ENCODE measurements at regions not wholly inside any gene's neighbourhood (a gene's known extent, or its start where the extent isn't known, plus 50 kb on each side); places are given as distances from the start of the nearest gene placed in this dataset.

GRCh38 chr1:90650401-90650800 lies 66.7 kb downstream of the BARHL2 start:
- H3K36me3 ChIP-seq (ENCODE audit: control insufficient read depth, insufficient read depth, low read length): no peaks in the 10 kb centered on the region
- no peak overlapping the region for H3K27ac ChIP-seq (ENCODE audit: low read depth, low read length)
- H3K9ac ChIP-seq (ENCODE audit: low read length): no peak overlapping the region
- H3K27me3 ChIP-seq (ENCODE audit: control insufficient read depth, insufficient read depth, low read length): no peaks in the 10 kb centered on the region
- no peak overlapping the region for H3K4me3 ChIP-seq (ENCODE audit: low read depth, low read length)
- H3K9me3 ChIP-seq (ENCODE audit: control insufficient read depth, insufficient read depth, low read depth, low read length): no peaks in the 10 kb centered on the region
- H3K4me1 ChIP-seq (ENCODE audit: control insufficient read depth, insufficient read depth, low read length): no peaks in the 10 kb centered on the region

- Histone ChIP-seq H3K9me3 (ENCODE audit: control insufficient read depth, insufficient read depth, low read depth, low read length) (no peaks in the 10 kb centered on the region), H3K4me1 (ENCODE audit: control insufficient read depth, insufficient read depth, low read length) (no peaks in the 10 kb centered on the region), H3K9ac (ENCODE audit: low read length) (no peak overlapping the region), H3K36me3 (ENCODE audit: control insufficient read depth, insufficient read depth, low read length) (no peaks in the 10 kb centered on the region), H3K27ac (ENCODE audit: low read depth, low read length) (no peak overlapping the region), H3K4me3 (ENCODE audit: low read depth, low read length) (no peak overlapping the region), H3K27me3 (ENCODE audit: control insufficient read depth, insufficient read depth, low read length) (no peaks in the 10 kb centered on the region)
These were observed 76.8 kb downstream of the BARHL2 start for GRCh38 chr1:90640325-90640724.

GRCh38 chr1:90622666-90623065 lies 94.4 kb downstream of the BARHL2 start:
- Histone ChIP-seq H3K9me3 (ENCODE audit: control insufficient read depth, insufficient read depth, low read depth, low read length) (no peaks in the 10 kb centered on the region), H3K9ac (ENCODE audit: low read length) (no peak overlapping the region), H3K27ac (ENCODE audit: low read depth, low read length) (no peak overlapping the region), H3K4me3 (ENCODE audit: low read depth, low read length) (no peak overlapping the region), H3K4me1 (ENCODE audit: control insufficient read depth, insufficient read depth, low read length) (peaks cover 4% of the 10 kb centered on the region; the same call in 1 of the 2 replicates), H3K36me3 (ENCODE audit: control insufficient read depth, insufficient read depth, low read length) (no peaks in the 10 kb centered on the region), H3K27me3 (ENCODE audit: control insufficient read depth, insufficient read depth, low read length) (no peaks in the 10 kb centered on the region)

- no peak overlapping the region for H3K27ac ChIP-seq (ENCODE audit: low read depth, low read length)
- peaks cover 4% of the 10 kb centered on the region; the same call in 1 of the 2 replicates for H3K4me1 ChIP-seq (ENCODE audit: control insufficient read depth, insufficient read depth, low read length)
- no peaks in the 10 kb centered on the region for H3K9me3 ChIP-seq (ENCODE audit: control insufficient read depth, insufficient read depth, low read depth, low read length)
- H3K27me3 ChIP-seq (ENCODE audit: control insufficient read depth, insufficient read depth, low read length): no peaks in the 10 kb centered on the region
- no peak overlapping the region for H3K4me3 ChIP-seq (ENCODE audit: low read depth, low read length)
- no peak overlapping the region for H3K9ac ChIP-seq (ENCODE audit: low read length)
- H3K36me3 ChIP-seq (ENCODE audit: control insufficient read depth, insufficient read depth, low read length): no peaks in the 10 kb centered on the region
These were observed 95.1 kb downstream of the BARHL2 start for GRCh38 chr1:90621986-90622385.

- H3K27ac ChIP-seq (ENCODE audit: low read depth, low read length): no peak overlapping the region
- no peaks in the 10 kb centered on the region for H3K9me3 ChIP-seq (ENCODE audit: control insufficient read depth, insufficient read depth, low read depth, low read length)
- no peaks in the 10 kb centered on the region for H3K36me3 ChIP-seq (ENCODE audit: control insufficient read depth, insufficient read depth, low read length)
- H3K4me1 ChIP-seq (ENCODE audit: control insufficient read depth, insufficient read depth, low read length): peaks cover 11% of the 10 kb centered on the region
- H3K4me3 ChIP-seq (ENCODE audit: low read depth, low read length): no peak overlapping the region
- H3K9ac ChIP-seq (ENCODE audit: low read length): no peak overlapping the region
- no peaks in the 10 kb centered on the region for H3K27me3 ChIP-seq (ENCODE audit: control insufficient read depth, insufficient read depth, low read length)
These were observed 100.7 kb downstream of the BARHL2 start for GRCh38 chr1:90616395-90616794.

- Histone ChIP-seq H3K9ac (ENCODE audit: low read length) (no peak overlapping the region), H3K4me3 (ENCODE audit: low read depth, low read length) (no peak overlapping the region), H3K36me3 (ENCODE audit: control insufficient read depth, insufficient read depth, low read length) (no peaks in the 10 kb centered on the region), H3K9me3 (ENCODE audit: control insufficient read depth, insufficient read depth, low read depth, low read length) (no peaks in the 10 kb centered on the region), H3K4me1 (ENCODE audit: control insufficient read depth, insufficient read depth, low read length) (peaks cover 8% of the 10 kb centered on the region; the same call in 1 of the 2 replicates), H3K27me3 (ENCODE audit: control insufficient read depth, insufficient read depth, low read length) (no peaks in the 10 kb centered on the region), H3K27ac (ENCODE audit: low read depth, low read length) (no peak overlapping the region)
These were observed 102.2 kb downstream of the BARHL2 start for GRCh38 chr1:90614872-90615271.

GRCh38 chr1:90613371-90613770 lies 103.7 kb downstream of the BARHL2 start:
- H3K9ac ChIP-seq (ENCODE audit: low read length): no peak overlapping the region
- no peaks in the 10 kb centered on the region for H3K9me3 ChIP-seq (ENCODE audit: control insufficient read depth, insufficient read depth, low read depth, low read length)
- H3K27me3 ChIP-seq (ENCODE audit: control insufficient read depth, insufficient read depth, low read length): no peaks in the 10 kb centered on the region
- no peak overlapping the region for H3K27ac ChIP-seq (ENCODE audit: low read depth, low read length)
- no peak overlapping the region for H3K4me3 ChIP-seq (ENCODE audit: low read depth, low read length)
- peaks cover 8% of the 10 kb centered on the region; the same call in 1 of the 2 replicates for H3K4me1 ChIP-seq (ENCODE audit: control insufficient read depth, insufficient read depth, low read length)
- H3K36me3 ChIP-seq (ENCODE audit: control insufficient read depth, insufficient read depth, low read length): no peaks in the 10 kb centered on the region

GRCh38 chr1:90612033-90612432 lies 105.1 kb downstream of the BARHL2 start:
- H3K4me1 ChIP-seq (ENCODE audit: control insufficient read depth, insufficient read depth, low read length): peaks cover 8% of the 10 kb centered on the region; the same call in 1 of the 2 replicates
- H3K27ac ChIP-seq (ENCODE audit: low read depth, low read length): no peak overlapping the region
- H3K27me3 ChIP-seq (ENCODE audit: control insufficient read depth, insufficient read depth, low read length): no peaks in the 10 kb centered on the region
- no peak overlapping the region for H3K4me3 ChIP-seq (ENCODE audit: low read depth, low read length)
- H3K9ac ChIP-seq (ENCODE audit: low read length): no peak overlapping the region
- H3K9me3 ChIP-seq (ENCODE audit: control insufficient read depth, insufficient read depth, low read depth, low read length): no peaks in the 10 kb centered on the region
- H3K36me3 ChIP-seq (ENCODE audit: control insufficient read depth, insufficient read depth, low read length): no peaks in the 10 kb centered on the region

GRCh38 chr1:90607736-90608135 lies 109.4 kb downstream of the BARHL2 start:
- no peaks in the 10 kb centered on the region for H3K36me3 ChIP-seq (ENCODE audit: control insufficient read depth, insufficient read depth, low read length)
- no peaks in the 10 kb centered on the region for H3K9me3 ChIP-seq (ENCODE audit: control insufficient read depth, insufficient read depth, low read depth, low read length)
- H3K27ac ChIP-seq (ENCODE audit: low read depth, low read length): no peak overlapping the region
- H3K9ac ChIP-seq (ENCODE audit: low read length): no peak overlapping the region
- H3K4me1 ChIP-seq (ENCODE audit: control insufficient read depth, insufficient read depth, low read length): no peaks in the 10 kb centered on the region
- H3K4me3 ChIP-seq (ENCODE audit: low read depth, low read length): no peak overlapping the region
- no peaks in the 10 kb centered on the region for H3K27me3 ChIP-seq (ENCODE audit: control insufficient read depth, insufficient read depth, low read length)

- no peaks in the 10 kb centered on the region for H3K27me3 ChIP-seq (ENCODE audit: control insufficient read depth, insufficient read depth, low read length)
- H3K36me3 ChIP-seq (ENCODE audit: control insufficient read depth, insufficient read depth, low read length): no peaks in the 10 kb centered on the region
- H3K27ac ChIP-seq (ENCODE audit: low read depth, low read length): no peak overlapping the region
- no peaks in the 10 kb centered on the region for H3K9me3 ChIP-seq (ENCODE audit: control insufficient read depth, insufficient read depth, low read depth, low read length)
- no peak overlapping the region for H3K4me3 ChIP-seq (ENCODE audit: low read depth, low read length)
- H3K4me1 ChIP-seq (ENCODE audit: control insufficient read depth, insufficient read depth, low read length): no peaks in the 10 kb centered on the region
- no peak overlapping the region for H3K9ac ChIP-seq (ENCODE audit: low read length)
These were observed 112.0 kb downstream of the BARHL2 start for GRCh38 chr1:90605070-90605469.

- no peak overlapping the region for H3K27ac ChIP-seq (ENCODE audit: low read depth, low read length)
- H3K4me3 ChIP-seq (ENCODE audit: low read depth, low read length): no peak overlapping the region
These were observed 123.8 kb downstream of the BARHL2 start for GRCh38 chr1:90593312-90593711.

GRCh38 chr1:90591970-90592356 lies 125.1 kb downstream of the BARHL2 start:
- no peaks in the 10 kb centered on the region for H3K27me3 ChIP-seq (ENCODE audit: control insufficient read depth, insufficient read depth, low read length)
- no peaks in the 10 kb centered on the region for H3K36me3 ChIP-seq (ENCODE audit: control insufficient read depth, insufficient read depth, low read length)
- no peak overlapping the region for H3K9ac ChIP-seq (ENCODE audit: low read length)
- no peak overlapping the region for H3K4me3 ChIP-seq (ENCODE audit: low read depth, low read length)
- peaks cover under 1% of the 10 kb centered on the region; the same call in 1 of the 2 replicates for H3K9me3 ChIP-seq (ENCODE audit: control insufficient read depth, insufficient read depth, low read depth, low read length)
- H3K4me1 ChIP-seq (ENCODE audit: control insufficient read depth, insufficient read depth, low read length): peaks cover 6% of the 10 kb centered on the region
- no peak overlapping the region for H3K27ac ChIP-seq (ENCODE audit: low read depth, low read length)

More at GRCh38 chr1:90593312-90593711, 123.8 kb downstream of the BARHL2 start:
- no peaks in the 10 kb centered on the region for H3K27me3 ChIP-seq (ENCODE audit: control insufficient read depth, insufficient read depth, low read length)
- H3K4me1 ChIP-seq (ENCODE audit: control insufficient read depth, insufficient read depth, low read length): peaks cover 6% of the 10 kb centered on the region
- H3K9ac ChIP-seq (ENCODE audit: low read length): no peak overlapping the region
- peaks cover 6% of the 10 kb centered on the region for H3K9me3 ChIP-seq (ENCODE audit: control insufficient read depth, insufficient read depth, low read depth, low read length)
- H3K36me3 ChIP-seq (ENCODE audit: control insufficient read depth, insufficient read depth, low read length): no peaks in the 10 kb centered on the region
